K562 (cell line): ENCODE measurements at regions not wholly inside any gene's neighbourhood (a gene's known extent, or its start where the extent isn't known, plus 50 kb on each side); places are given as distances from the start of the nearest gene placed in this dataset.

Source experiments
- ATAC-seq: fragments of 200-7000 bp; cut with Tn5 transposase; 3 replicates; pipeline ENCODE4 v1.9.1; 2020; ENCODE audit warnings: moderate library complexity
- BruUV-seq: library from RNA; stranded (reverse); fragments of 400-500 nt; replicated peaks from 2 replicates; lab custom pipeline; 2021; lab: Mats Ljungman, UMichigan
- CTCF ChIA-PET: fragments of 300-600 bp; formaldehyde crosslinking; extraction: SDS; loops from one replicate; lab custom pipeline; 2021; ENCODE audit warnings: low intra/inter-chr PET ratio; lab: Yijun Ruan, JAX
- POLR2A ChIA-PET: fragments of 300-600, 350-650 bp; sonication (Branson Sonifier 250); formaldehyde crosslinking; extraction: SDS; loops from one replicate; lab custom pipeline; 2021; ENCODE audit warnings: antibody characterized with exemption, inconsistent platforms; lab: Yijun Ruan, JAX
- DNase-seq, 4 experiments: peaks; one replicate each; pipeline versions ENCODE4 v3.0.0 to v3.0.0-alpha.2; 2011 to 2018; ENCODE audit warnings: low spot score in 3 of 4, mixed read lengths in 3 of 4; ENCODE audit errors: extremely low read depth in 1 of 4
- FAIRE-seq: peaks from 2 replicates; lab custom pipeline; 2011; peaks lifted over from hg19 to GRCh38; lab: Jason Lieb, UNC
- H2AFZ ChIP-seq: 2 replicates; pipeline ENCODE4 v1.6.0; 2011; ENCODE audit warnings: low read depth, low read length, control low read depth, inconsistent platforms
- H3K27ac ChIP-seq: fragments of 200-600 bp; 3 replicates; pipeline ENCODE4 v1.8.0; 2011; ENCODE audit warnings: low read depth, mild to moderate bottlenecking, control low read depth, inconsistent platforms, low read length, moderate library complexity, mixed read lengths; ENCODE audit errors: extremely low read depth
- H3K27me3 ChIP-seq, 2 experiments: fragments of 300-600 bp in 1 of 2; 2 replicates in 1 of 2; 3 replicates in 1 of 2; pipeline versions ENCODE4 v1.6.0 to v1.8.0; 2011; ENCODE audit warnings: inconsistent platforms in 2 of 2, low read length in 2 of 2, mild to moderate bottlenecking in 1 of 2, mixed read lengths in 1 of 2, moderate library complexity in 1 of 2; ENCODE audit not compliant: control insufficient read depth in 2 of 2, insufficient read depth in 2 of 2
- H3K36me3 ChIP-seq: fragments of 300-600 bp; 3 replicates; pipeline ENCODE4 v1.8.0; 2011; ENCODE audit warnings: mild to moderate bottlenecking, low read length, inconsistent platforms; ENCODE audit not compliant: control insufficient read depth, insufficient read depth
- H3K4me1 ChIP-seq, 2 experiments: fragments of 200-600 bp in 1 of 2; replicated peaks in 1 of 2; 2 replicates in 1 of 2; 3 replicates in 1 of 2; pipeline versions ENCODE4 v1.5.1 to v1.8.0; 2011; ENCODE audit warnings: inconsistent platforms in 2 of 2, low read length in 2 of 2, mild to moderate bottlenecking in 1 of 2, mixed read lengths in 1 of 2, moderate library complexity in 1 of 2; ENCODE audit not compliant: control insufficient read depth in 2 of 2, insufficient read depth in 2 of 2
- H3K4me2 ChIP-seq: 2 replicates; pipeline ENCODE4 v1.6.1; 2011; ENCODE audit warnings: low read length, control low read depth, inconsistent platforms, mixed read lengths; ENCODE audit not compliant: insufficient read depth
- H3K4me3 ChIP-seq: fragments of 200-600 bp; sonication (generic), shearing (Covaris generic); 2 replicates; pipeline ENCODE4 v1.5.1; 2016; ENCODE audit warnings: control low read depth, inconsistent platforms
- H3K79me2 ChIP-seq: fragments of 200-600 bp; 3 replicates; pipeline ENCODE4 v1.8.0; 2011; ENCODE audit warnings: low read length, inconsistent platforms; ENCODE audit not compliant: control insufficient read depth, insufficient read depth
- H3K9ac ChIP-seq, 2 experiments: 2 replicates each; pipeline versions ENCODE4 v1.6.0 to v1.6.1; 2011; ENCODE audit warnings: low read depth in 2 of 2, low read length in 2 of 2, control low read depth in 1 of 2, inconsistent platforms in 1 of 2, mild to moderate bottlenecking in 1 of 2, mixed read lengths in 1 of 2; ENCODE audit not compliant: insufficient read depth in 1 of 2
- H3K9me1 ChIP-seq: one replicate; pipeline ENCODE4 v1.6.0; 2011; ENCODE audit warnings: inconsistent platforms, mild to moderate bottlenecking, low read length, moderate library complexity; ENCODE audit not compliant: control insufficient read depth, insufficient read depth
- H3K9me3 ChIP-seq: replicated peaks from 2 replicates; pipeline ENCODE4 v1.5.1; 2011; ENCODE audit warnings: low read depth, low read length, inconsistent platforms; ENCODE audit not compliant: control insufficient read depth, insufficient read depth
- H4K20me1 ChIP-seq: replicated peaks from 2 replicates; pipeline ENCODE4 v1.6.1; 2011; ENCODE audit warnings: low read length, inconsistent platforms, mixed read lengths; ENCODE audit not compliant: control insufficient read depth, insufficient read depth
- BRD4 ChIP-seq: fragments of 200-600 bp; sonication (generic); IDR thresholded peaks from 2 replicates; pipeline ENCODE4 v1.6.1; 2017; ENCODE audit warnings: inconsistent platforms
- ELK3 ChIP-seq: fragments of 450-650 bp; formaldehyde crosslinking; IDR thresholded peaks from 2 replicates; pipeline ENCODE4 v1.4.0; 2020; ENCODE audit warnings: mild to moderate bottlenecking
- HIVEP1 ChIP-seq: fragments of 250-450 bp; sonication (Bioruptor Pico); IDR thresholded peaks from 2 replicates; pipeline ENCODE4 v1.4.0; 2020; ENCODE audit warnings: mild to moderate bottlenecking
- KAT8 ChIP-seq: fragments of 450-650 bp; IDR thresholded peaks from 2 replicates; pipeline ENCODE4 v1.6.1; 2016; ENCODE audit warnings: low read depth, mild to moderate bottlenecking
- LARP7 ChIP-seq: fragments of 450-650 bp; IDR thresholded peaks from 2 replicates; pipeline ENCODE4 v1.6.1; 2016
- SMAD3 ChIP-seq: fragments of 450-650 bp; formaldehyde crosslinking; conservative IDR thresholded peaks from 2 replicates; pipeline ENCODE4 v1.4.0; 2020; ENCODE audit warnings: mild to moderate bottlenecking
- SRSF3 ChIP-seq: fragments of 200-400 bp; formaldehyde crosslinking; IDR thresholded peaks from 2 replicates; pipeline ENCODE4 v1.6.1; 2016; ENCODE audit warnings: mild to moderate bottlenecking, low read length, moderate library complexity; ENCODE audit not compliant: insufficient read depth
- TCF7L2 ChIP-seq: fragments of 150-350 bp; IDR thresholded peaks from 2 replicates; pipeline ENCODE4 v1.6.1; 2016; ENCODE audit warnings: low read depth, mild to moderate bottlenecking, low read length, moderate library complexity
- ZFP91 ChIP-seq: sonication (generic); formaldehyde crosslinking; IDR thresholded peaks from 2 replicates; pipeline ENCODE4 v1.8.0; 2022; ENCODE audit warnings: mild to moderate bottlenecking, missing genetic modification reagents
- ZNF740 ChIP-seq, 3 experiments: fragments of 200-800 bp in 1 of 3; sonication (Bioruptor generic) in 1 of 3; sonication (generic) in 1 of 3; formaldehyde crosslinking in 1 of 3; IDR thresholded peaks; 2 replicates each; pipeline versions ENCODE4 v1.6.1 to v1.8.0; 2016 to 2022; ENCODE audit warnings: mild to moderate bottlenecking in 2 of 3, missing compliant biosample characterization in 2 of 3, missing genetic modification characterization in 2 of 3, missing genetic modification reagents in 1 of 3
- ZNF79 ChIP-seq: fragments of 250-450 bp; sonication (Bioruptor Pico); IDR thresholded peaks from 2 replicates; pipeline ENCODE4 v1.4.0; 2020; ENCODE audit warnings: low read depth, mild to moderate bottlenecking, moderate library complexity
- WGBS: fragments of 100-300 bp; shearing (Covaris generic); methylation state at CpG from one replicate; pipeline ENCODE4 v1.1.6; 2016; ENCODE audit warnings: low coverage, mixed read lengths; ENCODE audit not compliant: insufficient coverage; ENCODE audit errors: missing lambda C conversion rate; 5-methylcytosine and 5-hydroxymethylcytosine counted together
- in situ Hi-C: fragments of 300-500 bp; cut with MboI; formaldehyde crosslinking; loops from 4 replicates; pipeline ENCODE4 v1.15.0; 2018; ENCODE audit warnings: inconsistent platforms, mixed read lengths
- intact Hi-C: fragments of 100-400 bp; cut with micrococcal nuclease; formaldehyde crosslinking; loops from 2 replicates; pipeline ENCODE4 v1.14.2; 2022
- TF ChIP-seq, protein P1 (sequence below): fragments of 250-450 bp; sonication (Bioruptor Pico); IDR thresholded peaks from 2 replicates; pipeline ENCODE4 v1.4.0; 2020; ENCODE audit warnings: mild to moderate bottlenecking, moderate library complexity, borderline replicate concordance

DNA sequence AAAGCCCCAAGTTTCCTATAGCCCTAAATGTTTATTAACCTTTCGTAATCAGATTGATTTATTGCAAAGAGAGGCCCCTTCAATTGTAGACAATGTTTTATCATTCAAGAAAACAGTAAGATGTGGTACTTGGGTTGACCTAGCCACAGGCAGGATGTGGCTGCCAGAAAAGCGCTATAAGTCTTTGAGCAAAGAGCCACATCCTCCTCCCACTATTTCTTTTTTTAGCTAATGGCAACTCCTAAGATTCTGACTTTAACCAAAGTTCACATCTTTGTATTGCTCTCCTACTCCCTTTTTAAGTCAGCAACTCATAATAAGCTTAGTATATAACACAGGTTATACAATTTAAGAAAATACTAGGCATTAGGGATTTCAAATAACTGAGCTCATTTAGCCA is 70.7 kb upstream of the PPP3CA start:
- H3K36me3 ChIP-seq, result no peaks in the 10 kb centered on the region
- WGBS, result 6% methylated on average over 2 of the region's 2 CpGs
- no peak overlapping the region for H2AFZ ChIP-seq
- no peak overlapping the region for H3K4me2 ChIP-seq
- no TSS peak for BruUV-seq
- ChIA-PET POLR2A (no interaction called here), CTCF (no interaction called here)
- H3K27me3 ChIP-seq, result no peaks in the 10 kb centered on the region
- no peaks in the 10 kb centered on the region for H3K9me1 ChIP-seq
- DNase-seq (no peak), ATAC-seq (no peak), FAIRE-seq (no peak)
- no peak overlapping the region for H3K4me3 ChIP-seq
- H3K9ac ChIP-seq, result no peak overlapping the region
- H3K9me3 ChIP-seq, result no peaks in the 10 kb centered on the region
- no peak overlapping the region for H3K27ac ChIP-seq
- H3K79me2 ChIP-seq, result no peaks in the 10 kb centered on the region
- no peaks in the 10 kb centered on the region for H3K4me1 ChIP-seq
- in situ Hi-C loops (no loop called here), intact Hi-C loops (no loop called here)
- no peaks in the 10 kb centered on the region for H4K20me1 ChIP-seq
- TF ChIP-seq, protein P1, sequence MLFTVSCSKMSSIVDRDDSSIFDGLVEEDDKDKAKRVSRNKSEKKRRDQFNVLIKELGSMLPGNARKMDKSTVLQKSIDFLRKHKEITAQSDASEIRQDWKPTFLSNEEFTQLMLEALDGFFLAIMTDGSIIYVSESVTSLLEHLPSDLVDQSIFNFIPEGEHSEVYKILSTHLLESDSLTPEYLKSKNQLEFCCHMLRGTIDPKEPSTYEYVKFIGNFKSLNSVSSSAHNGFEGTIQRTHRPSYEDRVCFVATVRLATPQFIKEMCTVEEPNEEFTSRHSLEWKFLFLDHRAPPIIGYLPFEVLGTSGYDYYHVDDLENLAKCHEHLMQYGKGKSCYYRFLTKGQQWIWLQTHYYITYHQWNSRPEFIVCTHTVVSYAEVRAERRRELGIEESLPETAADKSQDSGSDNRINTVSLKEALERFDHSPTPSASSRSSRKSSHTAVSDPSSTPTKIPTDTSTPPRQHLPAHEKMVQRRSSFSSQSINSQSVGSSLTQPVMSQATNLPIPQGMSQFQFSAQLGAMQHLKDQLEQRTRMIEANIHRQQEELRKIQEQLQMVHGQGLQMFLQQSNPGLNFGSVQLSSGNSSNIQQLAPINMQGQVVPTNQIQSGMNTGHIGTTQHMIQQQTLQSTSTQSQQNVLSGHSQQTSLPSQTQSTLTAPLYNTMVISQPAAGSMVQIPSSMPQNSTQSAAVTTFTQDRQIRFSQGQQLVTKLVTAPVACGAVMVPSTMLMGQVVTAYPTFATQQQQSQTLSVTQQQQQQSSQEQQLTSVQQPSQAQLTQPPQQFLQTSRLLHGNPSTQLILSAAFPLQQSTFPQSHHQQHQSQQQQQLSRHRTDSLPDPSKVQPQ (CRISPR knock-in tag), result no peak
- no peak for TF ChIP-seq ZNF740 (CRISPR knock-in tag; IDR thresholded peaks at IDR 0.05)
- no peak for TF ChIP-seq ZNF740 (tag; IDR thresholded peaks at IDR 0.05)
- no peak for TF ChIP-seq ZFP91 (CRISPR knock-in tag)
- TF ChIP-seq BRD4, result no peak
- TF ChIP-seq LARP7, result no peak
- no peak for TF ChIP-seq ZNF79 (CRISPR knock-in tag)
- TF ChIP-seq ELK3 (CRISPR knock-in tag), result no peak
- no peak for TF ChIP-seq SMAD3
- TF ChIP-seq SRSF3, result no peak
- TF ChIP-seq HIVEP1, result no peak
- TF ChIP-seq TCF7L2, result no peak
- no peak for TF ChIP-seq KAT8
